Caco-2 (cell line): ENCODE measurements at regions not wholly inside any gene's neighbourhood (a gene's known extent, or its start where the extent isn't known, plus 50 kb on each side); places are given as distances from the start of the nearest gene placed in this dataset.

Source experiments
- BruUV-seq: library from RNA; stranded (reverse); fragments of 400-500 nt; replicated peaks from 2 replicates; lab custom pipeline; 2021; lab: Mats Ljungman, UMichigan
- CTCF ChIA-PET: fragments of 300-600 bp; sonication (Branson Sonifier 250); formaldehyde crosslinking; loops from one replicate; lab custom pipeline; 2022; ENCODE audit warnings: antibody characterized with exemption; lab: Charles Lee
- POLR2A ChIA-PET: fragments of 300-600 bp; sonication (Branson Sonifier 250); formaldehyde crosslinking; loops from one replicate; lab custom pipeline; 2022; ENCODE audit warnings: antibody characterized with exemption; lab: Charles Lee
- DNase-seq, 2 experiments: peaks; one replicate each; pipeline versions ENCODE4 v3.0.0 to v3.0.0-alpha.2; 2020 to 2022
- H3K27me3 ChIP-seq: replicated peaks from 2 replicates; pipeline ENCODE4 v1.6.0; 2011; ENCODE audit warnings: low read length; ENCODE audit not compliant: control insufficient read depth, insufficient read depth
- H3K36me3 ChIP-seq: 2 replicates; pipeline ENCODE4 v1.5.1; 2011; ENCODE audit warnings: low read length; ENCODE audit not compliant: control insufficient read depth, insufficient read depth
- H3K4me1 ChIP-seq: fragments of 250-450 bp; sonication (Bioruptor Pico); 2 replicates; pipeline ENCODE4 v1.5.1; 2020; ENCODE audit warnings: mild to moderate bottlenecking
- H3K4me3 ChIP-seq: 2 replicates; pipeline ENCODE4 v1.5.1; 2011; ENCODE audit warnings: low read depth, mild to moderate bottlenecking, control low read depth, low read length
- H3K9me3 ChIP-seq: fragments of 250-450 bp; sonication (Bioruptor Pico); 2 replicates; pipeline ENCODE4 v1.5.1; 2020; ENCODE audit warnings: mild to moderate bottlenecking, moderate library complexity
- H3K27ac Mint-ChIP-seq: one replicate; pipeline ENCODE4 v1.8.0; 2022; ENCODE audit warnings: mixed read lengths; ENCODE audit not compliant: unreplicated experiment
- H3K27me3 Mint-ChIP-seq: one replicate; pipeline ENCODE4 v1.8.0; 2022; ENCODE audit warnings: mixed read lengths; ENCODE audit not compliant: insufficient read depth, unreplicated experiment
- H3K36me3 Mint-ChIP-seq: one replicate; pipeline ENCODE4 v1.8.0; 2022; ENCODE audit warnings: mild to moderate bottlenecking, mixed read lengths; ENCODE audit not compliant: insufficient read depth, unreplicated experiment
- H3K4me1 Mint-ChIP-seq: one replicate; pipeline ENCODE4 v1.8.0; 2022; ENCODE audit warnings: low read depth, mixed read lengths; ENCODE audit not compliant: unreplicated experiment
- H3K4me3 Mint-ChIP-seq: one replicate; pipeline ENCODE4 v1.8.0; 2022; ENCODE audit warnings: mild to moderate bottlenecking, moderate library complexity, mixed read lengths; ENCODE audit not compliant: unreplicated experiment
- H3K9me3 Mint-ChIP-seq: one replicate; pipeline ENCODE4 v1.8.0; 2022; ENCODE audit warnings: mixed read lengths; ENCODE audit not compliant: unreplicated experiment
- intact Hi-C: fragments of 100-400 bp; cut with micrococcal nuclease; formaldehyde crosslinking; loops from one replicate; pipeline ENCODE4 v1.10.0; 2022; ENCODE audit not compliant: unreplicated experiment
- TF ChIP-seq, protein P1 (sequence below), 2 experiments: fragments of 200-600 bp in 1 of 2; IDR thresholded peaks; 1 replicate in 1 of 2; 2 replicates in 1 of 2; pipeline versions ENCODE4 v1.5.1 to v1.8.0; 2011 to 2022; ENCODE audit warnings: antibody characterized with exemption in 1 of 2, control low read depth in 1 of 2, inconsistent platforms in 1 of 2, low read depth in 1 of 2, low read length in 1 of 2, mild to moderate bottlenecking in 1 of 2, moderate library complexity in 1 of 2; ENCODE audit not compliant: insufficient read depth in 1 of 2, severe bottlenecking in 1 of 2, unreplicated experiment in 1 of 2

DNA sequence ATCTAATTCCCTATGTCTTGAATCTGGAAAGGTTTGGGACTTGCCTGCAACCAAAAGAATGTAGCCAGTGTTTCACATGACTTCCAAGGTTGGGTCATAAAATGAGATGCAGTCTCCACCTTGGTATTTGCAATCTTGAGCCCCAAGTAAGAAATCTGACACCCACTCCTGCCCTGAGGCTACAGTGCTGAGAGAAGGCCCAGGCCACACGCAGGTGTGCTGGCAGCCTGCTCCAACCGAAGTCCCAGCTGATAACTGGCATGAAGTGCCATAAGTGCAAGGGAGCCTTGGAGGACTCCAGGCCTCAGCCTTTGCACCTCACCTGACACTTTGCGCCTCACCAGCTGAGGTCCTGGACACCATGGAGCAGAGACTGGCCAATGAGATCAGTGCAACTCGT, 182.7 kb downstream of the ANAPC1 start:
- Mint-ChIP-seq H3K36me3 (no peaks in the 10 kb centered on the region), H3K9me3 (no peaks in the 10 kb centered on the region), H3K4me1 (peaks cover 16% of the 10 kb centered on the region), H3K4me3 (no peak overlapping the region), H3K27ac (no peak overlapping the region), H3K27me3 (no peaks in the 10 kb centered on the region)
- no peaks in the 10 kb centered on the region for H3K36me3 ChIP-seq
- ChIA-PET POLR2A (no interaction called here), CTCF (interaction anchor here (1.2 kb wide), 1 partner anchor 11 kb away, joined by 10 read pairs; no protein-coding TSS in a partner anchor)
- BruUV-seq: no TSS peak
- TF ChIP-seq, protein P1, sequence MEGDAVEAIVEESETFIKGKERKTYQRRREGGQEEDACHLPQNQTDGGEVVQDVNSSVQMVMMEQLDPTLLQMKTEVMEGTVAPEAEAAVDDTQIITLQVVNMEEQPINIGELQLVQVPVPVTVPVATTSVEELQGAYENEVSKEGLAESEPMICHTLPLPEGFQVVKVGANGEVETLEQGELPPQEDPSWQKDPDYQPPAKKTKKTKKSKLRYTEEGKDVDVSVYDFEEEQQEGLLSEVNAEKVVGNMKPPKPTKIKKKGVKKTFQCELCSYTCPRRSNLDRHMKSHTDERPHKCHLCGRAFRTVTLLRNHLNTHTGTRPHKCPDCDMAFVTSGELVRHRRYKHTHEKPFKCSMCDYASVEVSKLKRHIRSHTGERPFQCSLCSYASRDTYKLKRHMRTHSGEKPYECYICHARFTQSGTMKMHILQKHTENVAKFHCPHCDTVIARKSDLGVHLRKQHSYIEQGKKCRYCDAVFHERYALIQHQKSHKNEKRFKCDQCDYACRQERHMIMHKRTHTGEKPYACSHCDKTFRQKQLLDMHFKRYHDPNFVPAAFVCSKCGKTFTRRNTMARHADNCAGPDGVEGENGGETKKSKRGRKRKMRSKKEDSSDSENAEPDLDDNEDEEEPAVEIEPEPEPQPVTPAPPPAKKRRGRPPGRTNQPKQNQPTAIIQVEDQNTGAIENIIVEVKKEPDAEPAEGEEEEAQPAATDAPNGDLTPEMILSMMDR (IDR thresholded peaks at IDR 0.05; ENCODE audit: insufficient read depth in 1 of 2, low read depth in 1 of 2, low read length in 1 of 2, severe bottlenecking in 1 of 2, unreplicated experiment in 1 of 2): no peak
- no peaks in the 10 kb centered on the region for H3K9me3 ChIP-seq
- peak; percentile 24 to 74 for DNase-seq
- intact Hi-C loops: no loop called here
- H3K4me1 ChIP-seq: peaks cover 15% of the 10 kb centered on the region
- no peak overlapping the region for H3K4me3 ChIP-seq
- no peaks in the 10 kb centered on the region for H3K27me3 ChIP-seq

DNA sequence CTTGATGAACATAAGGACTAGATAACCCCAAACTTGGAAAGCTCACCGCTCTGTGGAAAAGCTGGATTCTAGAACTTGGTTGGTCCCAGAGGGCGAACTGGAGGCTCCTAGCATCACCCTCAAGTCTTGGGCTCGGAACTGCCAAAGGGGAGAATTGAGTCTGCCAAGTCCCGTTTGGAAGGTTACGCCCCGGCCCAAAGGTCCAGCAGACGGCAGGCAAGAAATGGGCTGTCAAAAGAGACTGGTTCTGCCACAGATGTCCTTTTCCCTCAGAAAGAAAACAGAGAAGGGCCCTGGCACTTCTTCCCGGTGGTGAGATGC, 182.2 kb downstream of the ANAPC1 start:
- Histone ChIP-seq H3K36me3 (no peaks in the 10 kb centered on the region), H3K4me1 (peaks cover 15% of the 10 kb centered on the region), H3K4me3 (no peak overlapping the region), H3K27me3 (no peaks in the 10 kb centered on the region), H3K9me3 (no peaks in the 10 kb centered on the region)
- CTCF ChIA-PET: no interaction called here
- no peaks in the 10 kb centered on the region for H3K36me3 Mint-ChIP-seq
- BruUV-seq: no TSS peak
- H3K9me3 Mint-ChIP-seq: no peaks in the 10 kb centered on the region
- DNase-seq: no peak
- intact Hi-C loops: no loop called here
- POLR2A ChIA-PET: no interaction called here
- no peak overlapping the region for H3K4me3 Mint-ChIP-seq
- H3K27ac Mint-ChIP-seq: no peak overlapping the region
- H3K27me3 Mint-ChIP-seq: no peaks in the 10 kb centered on the region
- TF ChIP-seq, protein P1 (IDR thresholded peaks at IDR 0.05; ENCODE audit: insufficient read depth in 1 of 2, low read depth in 1 of 2, low read length in 1 of 2, severe bottlenecking in 1 of 2, unreplicated experiment in 1 of 2): no peak
- peaks cover 16% of the 10 kb centered on the region for H3K4me1 Mint-ChIP-seq

DNA sequence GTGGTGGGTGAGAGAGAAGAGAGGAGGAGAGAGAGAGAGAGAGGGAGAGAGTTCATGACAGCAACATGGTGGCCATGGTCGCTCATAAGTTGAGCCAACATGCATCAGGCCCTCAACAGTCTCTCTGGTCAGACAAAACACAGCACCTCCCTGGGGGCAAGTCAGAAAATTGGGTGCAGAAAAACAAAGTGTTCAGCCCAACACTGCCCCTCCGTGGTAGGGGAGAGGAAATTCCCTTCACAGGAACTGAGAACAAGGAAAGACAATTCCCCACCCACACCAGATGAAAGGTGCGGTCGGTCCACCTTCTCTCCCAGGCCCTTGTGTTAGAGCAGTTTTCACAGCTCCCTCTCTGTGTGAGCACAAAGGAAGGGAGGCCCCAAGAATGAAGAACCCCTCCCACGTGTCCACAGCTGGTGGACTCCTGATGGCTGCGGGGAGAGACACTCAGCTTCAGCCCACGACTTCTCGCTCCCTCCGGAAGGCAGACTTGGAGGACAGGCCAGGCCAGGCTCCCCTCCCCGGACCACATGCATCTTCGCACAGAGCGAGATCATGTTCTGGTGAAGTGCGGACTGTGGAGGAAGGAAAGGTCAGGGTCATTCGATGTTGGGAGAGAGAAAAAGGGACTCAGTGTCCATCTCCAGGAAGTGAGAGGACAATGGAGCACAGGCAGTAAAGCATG, 181.7 kb downstream of the ANAPC1 start:
- no peak overlapping the region for H3K4me3 Mint-ChIP-seq
- intact Hi-C loops: no loop called here
- no TSS peak for BruUV-seq
- Histone ChIP-seq H3K27me3 (no peaks in the 10 kb centered on the region), H3K36me3 (no peaks in the 10 kb centered on the region), H3K9me3 (no peaks in the 10 kb centered on the region), H3K4me1 (peaks cover 15% of the 10 kb centered on the region), H3K4me3 (no peak overlapping the region)
- TF ChIP-seq, protein P1 (IDR thresholded peaks at IDR 0.05; ENCODE audit: insufficient read depth in 1 of 2, low read depth in 1 of 2, low read length in 1 of 2, severe bottlenecking in 1 of 2, unreplicated experiment in 1 of 2): peak; percentile 60 to 71
- POLR2A ChIA-PET: no interaction called here
- H3K27ac Mint-ChIP-seq: no peak overlapping the region
- H3K36me3 Mint-ChIP-seq: no peaks in the 10 kb centered on the region
- H3K9me3 Mint-ChIP-seq: no peaks in the 10 kb centered on the region
- CTCF ChIA-PET: no interaction called here
- H3K4me1 Mint-ChIP-seq: peaks cover 16% of the 10 kb centered on the region
- DNase-seq: peak; percentile 56 to 71
- no peaks in the 10 kb centered on the region for H3K27me3 Mint-ChIP-seq
